Astrocyte (in vitro differentiated cells and primary cell): ENCODE measurements at regions not wholly inside any gene's neighbourhood (a gene's known extent, or its start where the extent isn't known, plus 50 kb on each side); places are given as distances from the start of the nearest gene placed in this dataset.
"Not testable (repeated sequence)": the region's sequence is repeated elsewhere in the genome, so short reads cannot be mapped to it uniquely, and the experiment has no call there.

ENCODE experiments used
- DNase-seq: peaks from one replicate; pipeline ENCODE4 v3.0.0-alpha.2; 2010; ENCODE audit warnings: low read depth
- FAIRE-seq: peaks from 2 replicates; lab custom pipeline; 2011; peaks lifted over from hg19 to GRCh38; lab: Jason Lieb, UNC
- H2AFZ ChIP-seq: 2 replicates; pipeline ENCODE4 v1.6.0; 2012; ENCODE audit warnings: low read depth, low read length, inconsistent platforms
- H3K27ac ChIP-seq: 2 replicates; pipeline ENCODE4 v1.5.1; 2011; ENCODE audit warnings: low read depth, low read length, inconsistent platforms
- H3K27me3 ChIP-seq: 2 replicates; pipeline ENCODE4 v1.6.0; 2011; ENCODE audit warnings: low read length, inconsistent platforms; ENCODE audit not compliant: insufficient read depth
- H3K36me3 ChIP-seq: 2 replicates; pipeline ENCODE4 v1.5.1; 2011; ENCODE audit warnings: low read length, inconsistent platforms; ENCODE audit not compliant: insufficient read depth
- H3K4me1 ChIP-seq: 2 replicates; pipeline ENCODE4 v1.5.1; 2011; ENCODE audit warnings: low read length, inconsistent platforms; ENCODE audit not compliant: insufficient read depth
- H3K4me2 ChIP-seq: 2 replicates; pipeline ENCODE4 v1.6.0; 2012; ENCODE audit warnings: low read length, inconsistent platforms
- H3K4me3 ChIP-seq: 2 replicates; pipeline ENCODE4 v1.5.1; 2011; ENCODE audit warnings: low read depth, mild to moderate bottlenecking, low read length, inconsistent platforms; ENCODE audit not compliant: insufficient read depth
- H3K79me2 ChIP-seq: 2 replicates; pipeline ENCODE4 v1.6.0; 2012; ENCODE audit warnings: mild to moderate bottlenecking, low read length, inconsistent platforms; ENCODE audit not compliant: insufficient read depth
- H3K9ac ChIP-seq: 2 replicates; pipeline ENCODE4 v1.6.0; 2012; ENCODE audit warnings: mild to moderate bottlenecking, low read length, inconsistent platforms
- H3K9me3 ChIP-seq: 2 replicates; pipeline ENCODE4 v1.5.1; 2012; ENCODE audit warnings: low read depth, mild to moderate bottlenecking, low read length, inconsistent platforms; ENCODE audit not compliant: insufficient read depth
- H4K20me1 ChIP-seq: 2 replicates; pipeline ENCODE4 v1.6.0; 2012; ENCODE audit warnings: low read length, inconsistent platforms; ENCODE audit not compliant: insufficient read depth
- H3K27ac Mint-ChIP-seq: one replicate; pipeline ENCODE4 v1.8.0; 2021; ENCODE audit warnings: mild to moderate bottlenecking, mixed read lengths; ENCODE audit not compliant: unreplicated experiment
- H3K27me3 Mint-ChIP-seq: one replicate; pipeline ENCODE4 v1.8.0; 2021; ENCODE audit warnings: low read depth, mixed read lengths; ENCODE audit not compliant: unreplicated experiment
- H3K36me3 Mint-ChIP-seq: one replicate; pipeline ENCODE4 v1.8.0; 2021; ENCODE audit warnings: low read depth, mixed read lengths; ENCODE audit not compliant: unreplicated experiment
- H3K4me1 Mint-ChIP-seq: one replicate; pipeline ENCODE4 v1.8.0; 2021; ENCODE audit warnings: low read depth, mixed read lengths; ENCODE audit not compliant: unreplicated experiment
- H3K4me3 Mint-ChIP-seq: one replicate; pipeline ENCODE4 v1.8.0; 2021; ENCODE audit warnings: mild to moderate bottlenecking, moderate library complexity, mixed read lengths; ENCODE audit not compliant: unreplicated experiment
- H3K9me3 Mint-ChIP-seq: one replicate; pipeline ENCODE4 v1.8.0; 2021; ENCODE audit warnings: mild to moderate bottlenecking, mixed read lengths; ENCODE audit not compliant: unreplicated experiment
- CTCF ChIP-seq: IDR thresholded peaks from 2 replicates; pipeline ENCODE4 v1.5.1; 2011; ENCODE audit warnings: low read depth, mild to moderate bottlenecking, inconsistent platforms, low read length, moderate library complexity; ENCODE audit not compliant: insufficient read depth
- EZH2 ChIP-seq: IDR thresholded peaks from 2 replicates; pipeline ENCODE4 v1.6.1; 2012; ENCODE audit warnings: mild to moderate bottlenecking, low read length, inconsistent platforms; ENCODE audit not compliant: insufficient read depth

GRCh38 chrX:150211988-150212387, 151.1 kb upstream of the MAMLD1 start:
- Histone ChIP-seq H3K79me2 (no peaks in the 10 kb centered on the region), H3K4me1 (peaks cover 6% of the 10 kb centered on the region), H3K27me3 (no peaks in the 10 kb centered on the region), H3K9ac (no peak overlapping the region), H3K36me3 (no peaks in the 10 kb centered on the region), H3K4me2 (no peak overlapping the region), H2AFZ (no peak overlapping the region), H4K20me1 (no peaks in the 10 kb centered on the region), H3K4me3 (no peak overlapping the region), H3K9me3 (no peaks in the 10 kb centered on the region), H3K27ac (no peak overlapping the region)
- no peak overlapping the region for H3K27ac Mint-ChIP-seq
- H3K36me3 Mint-ChIP-seq: no peaks in the 10 kb centered on the region
- no peak overlapping the region for H3K4me3 Mint-ChIP-seq
- no peaks in the 10 kb centered on the region for H3K9me3 Mint-ChIP-seq
- peaks cover 5% of the 10 kb centered on the region for H3K27me3 Mint-ChIP-seq
- TF ChIP-seq CTCF: no peak
- TF ChIP-seq EZH2: no peak
- DNase-seq (peak; percentile 64), FAIRE-seq (no peak)
- peaks cover 2% of the 10 kb centered on the region for H3K4me1 Mint-ChIP-seq

GRCh38 chrX:150212672-150213480, 150.2 kb upstream of the MAMLD1 start:
- Mint-ChIP-seq H3K27ac (no peak overlapping the region), H3K36me3 (no peaks in the 10 kb centered on the region), H3K27me3 (peaks cover 5% of the 10 kb centered on the region), H3K4me1 (peaks cover 2% of the 10 kb centered on the region), H3K9me3 (no peaks in the 10 kb centered on the region), H3K4me3 (no peak overlapping the region)
- FAIRE-seq: peak; percentile 68
- Histone ChIP-seq H3K4me2 (no peak overlapping the region), H3K79me2 (no peaks in the 10 kb centered on the region), H3K27me3 (no peaks in the 10 kb centered on the region), H3K27ac (no peak overlapping the region), H2AFZ (no peak overlapping the region), H3K36me3 (no peaks in the 10 kb centered on the region), H3K9ac (no peak overlapping the region), H3K4me3 (no peak overlapping the region), H4K20me1 (no peaks in the 10 kb centered on the region), H3K4me1 (peaks cover 6% of the 10 kb centered on the region), H3K9me3 (no peaks in the 10 kb centered on the region)
- no peak for DNase-seq
- no peak for TF ChIP-seq EZH2
- no peak for TF ChIP-seq CTCF

- H4K20me1 ChIP-seq: no peaks in the 10 kb centered on the region
- DNase-seq (no peak), FAIRE-seq (peak; percentile 77)
- no peak overlapping the region for H3K27ac ChIP-seq
- no peak overlapping the region for H3K4me3 Mint-ChIP-seq
- H3K9me3 ChIP-seq: no peaks in the 10 kb centered on the region
- H3K4me2 ChIP-seq: no peak overlapping the region
- no peaks in the 10 kb centered on the region for H3K36me3 ChIP-seq
- H3K4me1 Mint-ChIP-seq: peaks cover 2% of the 10 kb centered on the region
- no peaks in the 10 kb centered on the region for H3K27me3 ChIP-seq
- peaks cover 5% of the 10 kb centered on the region for H3K27me3 Mint-ChIP-seq
- no peaks in the 10 kb centered on the region for H3K9me3 Mint-ChIP-seq
- peak overlapping the region; percentile 75 for H3K27ac Mint-ChIP-seq
- no peak overlapping the region for H2AFZ ChIP-seq
- no peak overlapping the region for H3K4me3 ChIP-seq
- no peaks in the 10 kb centered on the region for H3K79me2 ChIP-seq
- TF ChIP-seq CTCF (no peak), EZH2 (no peak)
- H3K9ac ChIP-seq: no peak overlapping the region
- H3K36me3 Mint-ChIP-seq: no peaks in the 10 kb centered on the region
- H3K4me1 ChIP-seq: peaks cover 6% of the 10 kb centered on the region
These were observed 149.6 kb upstream of the MAMLD1 start for GRCh38 chrX:150213481-150214030.

- not testable (repeated sequence) for H3K36me3 Mint-ChIP-seq
These were observed 147.1 kb upstream of the MAMLD1 start for GRCh38 chrX:150216000-150216399.

More at GRCh38 chrX:150216000-150216399, 147.1 kb upstream of the MAMLD1 start:
- not testable (repeated sequence) for DNase-seq, H4K20me1 ChIP-seq, H3K27me3 ChIP-seq, H3K4me3 Mint-ChIP-seq, FAIRE-seq, H3K9me3 Mint-ChIP-seq, H3K27me3 Mint-ChIP-seq, H3K27ac Mint-ChIP-seq, H3K4me3 ChIP-seq, H3K79me2 ChIP-seq, H3K4me1 ChIP-seq, H3K4me2 ChIP-seq, H3K27ac ChIP-seq, H2AFZ ChIP-seq, H3K36me3 ChIP-seq, H3K9me3 ChIP-seq, H3K9ac ChIP-seq, H3K4me1 Mint-ChIP-seq
